Colonic mucosa (tissue), 4 donors: ENCODE measurements at regions not wholly inside any gene's neighbourhood (a gene's known extent, or its start where the extent isn't known, plus 50 kb on each side); places are given as distances from the start of the nearest gene placed in this dataset.
"Not testable (repeated sequence)": the region's sequence is repeated elsewhere in the genome, so short reads cannot be mapped to it uniquely, and the experiment has no call there.

Experiments used
- DNase-seq: peaks from one replicate; pipeline ENCODE4 v3.0.0-alpha.2; 2020
- H3K27ac ChIP-seq: fragments of 200-600 bp; one replicate; pipeline ENCODE4 v1.8.0; 2021
- H3K27me3 ChIP-seq: fragments of 200-600 bp; one replicate; pipeline ENCODE4 v1.8.0; 2021
- H3K36me3 ChIP-seq: fragments of 200-600 bp; one replicate; pipeline ENCODE4 v1.8.0; 2021
- H3K4me1 ChIP-seq: fragments of 200-600 bp; one replicate; pipeline ENCODE4 v1.8.0; 2021; ENCODE audit warnings: mild to moderate bottlenecking
- H3K4me3 ChIP-seq: fragments of 200-600 bp; one replicate; pipeline ENCODE4 v1.8.0; 2021
- H3K9ac ChIP-seq, 2 donors: one replicate each; pipeline ENCODE4 v1.7.0; 2013; ENCODE audit warnings: control low read depth in 2 of 2, low read depth in 2 of 2, low read length in 2 of 2
- H3K9me3 ChIP-seq: fragments of 200-600 bp; one replicate; pipeline ENCODE4 v1.8.0; 2021
- CTCF ChIP-seq: fragments of 200-600 bp; IDR thresholded peaks from one replicate; pipeline ENCODE4 v1.8.0; 2022; ENCODE audit warnings: antibody characterized with exemption, mild to moderate bottlenecking
- intact Hi-C: fragments of 100-400 bp; cut with DNase I; formaldehyde crosslinking; loops from one replicate; pipeline ENCODE4 v1.14.1; 2022
- donor health status: healthy.
- donor health status: DM: no; HTN: no; CAD: no.
- donor health status: DM: no; HTN: no; CAD: no.

- no peak overlapping the region for H3K9ac ChIP-seq
- H3K4me3 ChIP-seq: no peak overlapping the region
- H3K27ac ChIP-seq: no peak overlapping the region
- no peak for DNase-seq
- intact Hi-C loops: no loop called here
- no peaks in the 10 kb centered on the region for H3K36me3 ChIP-seq
- H3K9me3 ChIP-seq: no peaks in the 10 kb centered on the region
- TF ChIP-seq CTCF: no peak
- no peaks in the 10 kb centered on the region for H3K27me3 ChIP-seq
- H3K4me1 ChIP-seq: no peaks in the 10 kb centered on the region
Observed at GRCh38 chr14:106377432-106377831, 851.0 kb downstream of the TMEM121 start.

- no peaks in the 10 kb centered on the region for H3K36me3 ChIP-seq
- no peak for DNase-seq
- intact Hi-C loops: no loop called here
- H3K27ac ChIP-seq: no peak overlapping the region
- no peak for TF ChIP-seq CTCF
- H3K4me3 ChIP-seq: no peak overlapping the region
- H3K4me1 ChIP-seq: no peaks in the 10 kb centered on the region
- no peaks in the 10 kb centered on the region for H3K9me3 ChIP-seq
- no peaks in the 10 kb centered on the region for H3K27me3 ChIP-seq
- H3K9ac ChIP-seq: no peak overlapping the region
Observed at GRCh38 chr14:106378191-106378590, 851.8 kb downstream of the TMEM121 start.

DNA sequence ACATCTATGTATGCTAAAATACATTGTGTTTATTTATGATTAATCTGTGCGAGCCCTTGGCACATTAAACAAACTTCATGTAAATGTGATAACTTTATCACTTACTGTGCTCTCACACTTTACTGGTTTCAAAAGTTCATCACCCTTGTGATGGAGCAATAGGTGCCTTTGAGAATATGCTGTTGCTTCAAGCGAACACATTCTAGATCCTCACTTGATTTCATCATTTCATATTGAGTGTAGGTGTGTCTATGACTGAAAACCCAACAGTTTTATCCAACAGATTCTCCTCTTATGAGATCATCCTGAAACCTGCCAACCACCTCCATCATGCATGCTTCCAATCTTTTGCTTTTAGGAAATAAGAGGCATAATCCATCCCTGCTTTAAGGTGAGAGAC lies 854.4 kb downstream of the TMEM121 start:
- TF ChIP-seq CTCF: no peak
- no peaks in the 10 kb centered on the region for H3K4me1 ChIP-seq

DNA sequence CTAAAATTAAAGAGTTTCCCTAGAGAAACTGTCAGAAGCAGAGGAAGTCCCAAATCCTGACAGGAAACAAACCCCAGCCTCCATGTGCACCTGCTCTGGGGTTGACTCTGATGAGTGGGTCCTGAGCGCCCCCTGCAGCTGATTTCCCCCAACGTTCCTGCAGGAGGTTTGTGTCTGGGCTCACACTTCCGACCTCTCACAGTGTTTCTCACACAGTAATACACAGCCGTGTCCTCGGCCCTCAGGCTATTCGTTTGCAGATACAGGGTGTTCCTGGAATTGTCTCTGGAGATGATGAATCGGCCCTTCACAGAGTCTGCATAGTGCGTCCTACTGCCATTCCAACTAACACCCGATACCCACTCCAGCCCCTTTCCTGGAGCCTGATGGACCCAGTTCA lies 862.8 kb downstream of the TMEM121 start:
- intact Hi-C loops, H3K4me3 ChIP-seq, H3K27ac ChIP-seq, H3K4me1 ChIP-seq, H3K36me3 ChIP-seq, H3K9ac ChIP-seq, H3K27me3 ChIP-seq, DNase-seq, H3K9me3 ChIP-seq: not testable (repeated sequence)

More for the DNA sequence above, 854.4 kb downstream of the TMEM121 start:
- no peaks in the 10 kb centered on the region for H3K36me3 ChIP-seq
- intact Hi-C loops: no loop called here
- H3K27ac ChIP-seq: no peak overlapping the region
- no peak for DNase-seq
- H3K9me3 ChIP-seq: no peaks in the 10 kb centered on the region
- H3K4me3 ChIP-seq: no peak overlapping the region
- no peaks in the 10 kb centered on the region for H3K27me3 ChIP-seq
- H3K9ac ChIP-seq: no peak overlapping the region

DNA sequence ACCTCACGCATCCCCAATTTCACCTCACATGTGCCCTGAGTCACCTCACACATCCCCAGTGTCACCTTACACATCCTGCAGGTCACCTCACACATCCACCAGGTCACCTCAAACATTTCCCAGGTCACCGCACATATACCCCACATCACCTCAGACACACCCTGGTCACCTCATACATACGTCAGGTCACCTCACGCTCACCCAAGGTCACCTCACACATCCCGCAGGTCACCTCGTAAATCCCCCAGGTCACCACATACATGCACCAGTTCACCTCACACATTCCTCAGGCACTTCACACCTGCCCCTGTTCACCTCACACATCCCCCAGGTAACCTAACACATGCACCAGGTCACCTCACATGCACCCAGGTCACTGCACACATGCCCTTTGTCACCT lies 864.0 kb downstream of the TMEM121 start:
- H3K27me3 ChIP-seq: no peaks in the 10 kb centered on the region
- intact Hi-C loops: no loop called here
- no peaks in the 10 kb centered on the region for H3K9me3 ChIP-seq
- H3K27ac ChIP-seq: no peak overlapping the region
- no peaks in the 10 kb centered on the region for H3K4me1 ChIP-seq
- TF ChIP-seq CTCF: no peak
- no peak for DNase-seq
- H3K36me3 ChIP-seq: no peaks in the 10 kb centered on the region
- no peak overlapping the region for H3K4me3 ChIP-seq
- H3K9ac ChIP-seq: no peak overlapping the region

DNA sequence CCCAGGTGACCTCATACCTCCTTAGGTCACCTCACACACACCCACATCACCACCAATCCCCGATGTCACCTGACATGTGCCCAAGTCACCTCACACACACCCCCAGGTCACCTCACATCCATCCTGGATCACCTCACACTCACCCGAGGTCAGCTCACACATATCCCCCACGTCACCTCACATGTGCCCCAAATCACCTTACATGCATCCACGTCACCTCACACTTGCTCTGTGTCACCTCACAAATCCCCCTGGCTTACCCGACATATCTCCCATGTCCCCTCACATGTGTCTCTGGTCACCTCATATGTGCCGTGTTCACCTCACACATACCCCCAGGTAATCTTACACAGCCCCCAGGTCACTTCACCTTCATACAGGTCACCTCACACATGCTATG lies 864.6 kb downstream of the TMEM121 start:
- no peaks in the 10 kb centered on the region for H3K36me3 ChIP-seq
- no peak overlapping the region for H3K4me3 ChIP-seq
- intact Hi-C loops: no loop called here
- H3K27ac ChIP-seq: no peak overlapping the region
- H3K4me1 ChIP-seq: no peaks in the 10 kb centered on the region
- no peak for DNase-seq
- no peaks in the 10 kb centered on the region for H3K9me3 ChIP-seq
- no peak for TF ChIP-seq CTCF
- no peaks in the 10 kb centered on the region for H3K27me3 ChIP-seq
- no peak overlapping the region for H3K9ac ChIP-seq
